ENCODE measurements at regions not wholly inside any gene's neighbourhood (a gene's known extent, or its start where the extent isn't known, plus 50 kb on each side); places are given as distances from the start of the nearest gene placed in this dataset.

DNA sequence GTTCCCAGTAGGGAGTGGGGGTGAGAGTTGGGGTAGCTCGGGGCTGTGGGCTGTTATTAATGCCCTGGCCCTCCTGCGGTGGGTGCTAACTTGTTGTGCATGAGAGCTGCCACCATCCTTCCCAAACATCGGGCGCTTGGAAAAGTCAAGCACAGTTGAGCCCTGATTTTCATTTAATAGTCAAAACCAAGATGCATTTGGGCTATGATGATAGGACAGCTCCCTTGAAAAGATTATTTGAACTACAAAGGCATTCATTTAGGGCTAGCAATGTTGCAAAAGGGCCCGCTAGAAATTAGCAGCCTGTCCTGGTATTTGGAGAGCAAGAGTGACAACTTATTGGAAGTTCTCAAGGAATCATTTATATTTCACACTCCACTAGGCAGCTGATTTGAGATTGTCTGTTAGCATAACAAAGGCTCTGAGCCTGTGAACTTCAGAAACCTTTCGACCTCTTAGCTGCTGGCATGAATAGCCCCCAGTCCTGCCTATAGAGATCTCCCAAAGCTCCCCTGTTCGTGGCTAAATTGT lies 128.2 kb upstream of the TMEM161B start:
- no peak for DNase-seq (ENCODE audit: low read depth in 2 of 2)

DNA sequence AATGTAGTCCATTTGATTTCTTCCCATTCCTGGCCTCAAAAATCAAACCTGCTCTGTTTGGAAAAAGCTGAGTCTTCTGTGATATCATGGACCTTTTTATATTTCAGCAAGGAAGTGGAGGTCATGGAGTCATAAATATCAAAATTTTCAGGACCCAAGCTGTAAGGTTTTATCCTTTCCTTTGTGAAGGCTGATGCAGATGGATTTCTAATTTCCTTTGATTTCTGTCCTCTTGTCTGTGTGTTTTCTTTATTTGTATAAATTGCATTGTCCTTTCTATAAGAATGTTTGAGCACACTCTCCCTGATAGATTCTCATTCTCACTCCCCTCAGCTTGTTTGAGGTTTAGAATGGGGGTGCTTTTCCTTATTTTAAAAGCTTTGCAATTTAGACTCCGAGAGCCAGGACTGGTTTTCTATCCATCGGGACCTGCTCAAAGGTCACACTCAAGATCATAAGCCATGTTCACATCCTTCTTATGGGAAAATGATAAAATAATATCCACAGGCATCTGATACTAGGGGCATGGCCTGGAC lies 127.4 kb upstream of the TMEM161B start:
- DNase-seq (ENCODE audit: low read depth in 2 of 2) = no peak

DNA sequence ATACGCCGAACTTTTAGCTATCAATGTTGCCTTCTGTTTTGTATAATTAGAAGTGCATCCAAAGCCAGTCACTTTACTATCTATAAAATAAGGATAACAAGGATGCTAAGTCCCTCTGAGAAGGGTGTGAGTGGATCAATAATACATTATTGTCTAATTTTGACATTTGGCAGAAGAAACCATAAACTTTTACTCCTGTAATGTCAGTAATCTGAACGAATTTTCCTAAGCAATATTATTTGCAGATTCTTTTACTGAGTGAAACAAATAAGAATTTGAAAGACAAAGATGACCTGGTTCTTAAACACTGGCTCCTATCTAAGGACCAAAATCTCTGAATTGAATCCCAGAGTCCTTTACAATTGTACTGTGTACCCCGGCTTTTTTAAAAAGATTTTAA lies 126.6 kb upstream of the TMEM161B start:
- no peak for DNase-seq (ENCODE audit: low read depth in 2 of 2)

DNA sequence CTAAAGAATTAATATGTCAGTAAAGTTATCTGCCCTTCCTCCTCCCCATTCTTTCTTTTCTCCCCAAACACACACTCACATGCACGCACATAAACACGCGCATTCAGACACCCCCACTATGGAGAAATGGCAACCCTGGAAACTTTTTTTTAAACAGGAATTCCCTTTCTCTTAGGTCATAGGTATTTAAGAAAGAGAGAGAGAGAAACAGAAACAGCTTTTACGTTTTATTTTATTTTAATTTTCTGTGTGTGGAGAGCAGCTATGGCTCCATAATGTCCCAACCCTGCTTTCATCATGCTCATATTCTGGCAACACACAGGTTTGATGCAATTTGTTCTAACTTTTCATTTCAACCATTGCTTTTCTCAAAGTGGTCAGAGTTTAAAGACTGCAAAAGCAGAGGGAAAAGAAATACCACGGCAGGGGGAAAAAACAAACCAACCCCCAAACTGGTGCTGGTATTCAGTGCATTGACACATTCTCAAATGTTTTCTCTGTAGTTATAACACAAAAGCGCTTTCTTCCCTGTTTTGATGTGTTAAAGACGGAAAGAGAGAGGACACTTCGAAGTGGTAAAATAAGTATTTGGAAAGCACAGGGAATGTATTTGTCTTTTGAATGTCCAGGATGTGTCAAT lies 126.0 kb upstream of the TMEM161B start:
- DNase-seq (ENCODE audit: low read depth in 2 of 2) = no peak

GRCh38 chr5:88393716-88394535 lies 125.3 kb upstream of the TMEM161B start:
- DNase-seq (ENCODE audit: low read depth in 2 of 2) = no peak

DNA sequence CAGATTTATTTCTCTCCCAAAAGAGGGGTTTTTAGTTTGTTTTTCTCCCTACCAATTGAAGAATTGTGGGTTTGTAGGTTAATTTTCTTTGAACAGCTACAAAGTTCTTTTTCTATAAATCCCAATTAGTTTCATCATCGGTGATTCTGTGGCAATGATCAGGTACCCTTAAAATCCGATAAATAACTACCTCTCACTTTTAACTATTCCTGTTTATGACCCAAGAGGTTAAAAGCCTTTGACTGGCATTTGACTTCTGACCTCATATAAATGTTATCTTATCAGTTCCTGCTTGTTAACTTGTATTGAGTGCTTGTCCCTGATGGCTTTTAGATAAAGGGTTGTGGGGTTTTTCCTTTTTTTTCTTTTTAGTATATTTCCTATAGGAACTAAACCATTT lies 124.4 kb upstream of the TMEM161B start:
- no peak for DNase-seq (ENCODE audit: low read depth in 2 of 2)

GRCh38 chr5:88391991-88392390 lies 123.3 kb upstream of the TMEM161B start:
- DNase-seq (ENCODE audit: low read depth in 2 of 2) = no peak

DNA sequence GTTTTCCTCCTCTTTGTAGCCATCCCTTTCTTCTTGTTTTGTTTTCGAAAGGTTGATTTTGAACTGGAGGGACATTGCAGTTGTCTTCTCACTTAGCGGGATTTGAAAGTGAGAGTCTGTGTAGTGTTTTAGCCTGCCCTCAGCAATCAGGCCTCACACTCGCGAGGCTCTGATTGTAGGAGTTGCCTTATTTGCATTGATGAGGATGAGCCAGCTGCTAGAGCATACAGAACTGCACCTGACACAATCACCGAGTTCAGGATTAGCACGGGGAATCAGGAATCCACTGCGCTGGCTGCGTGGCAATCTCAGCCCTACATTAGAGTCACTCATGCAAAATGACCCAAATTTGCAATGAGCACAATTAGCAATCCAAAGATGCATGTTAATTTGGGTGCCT lies 122.5 kb upstream of the TMEM161B start:
- DNase-seq (ENCODE audit: low read depth in 2 of 2) = no peak

GRCh38 chr5:88390481-88390880 lies 121.8 kb upstream of the TMEM161B start:
- no peak for DNase-seq (ENCODE audit: low read depth in 2 of 2)

- no peak for DNase-seq (ENCODE audit: low read depth in 2 of 2)
These were observed 121.4 kb upstream of the TMEM161B start for GRCh38 chr5:88390096-88390441.

- DNase-seq (ENCODE audit: low read depth in 2 of 2) = no peak
These were observed 120.9 kb upstream of the TMEM161B start for GRCh38 chr5:88389338-88390095.

- DNase-seq (ENCODE audit: low read depth in 2 of 2) = no peak
These were observed 120.1 kb upstream of the TMEM161B start for GRCh38 chr5:88388476-88389337.

- no peak for DNase-seq (ENCODE audit: low read depth in 2 of 2)
These were observed 116.2 kb upstream of the TMEM161B start for GRCh38 chr5:88384886-88385285.

DNA sequence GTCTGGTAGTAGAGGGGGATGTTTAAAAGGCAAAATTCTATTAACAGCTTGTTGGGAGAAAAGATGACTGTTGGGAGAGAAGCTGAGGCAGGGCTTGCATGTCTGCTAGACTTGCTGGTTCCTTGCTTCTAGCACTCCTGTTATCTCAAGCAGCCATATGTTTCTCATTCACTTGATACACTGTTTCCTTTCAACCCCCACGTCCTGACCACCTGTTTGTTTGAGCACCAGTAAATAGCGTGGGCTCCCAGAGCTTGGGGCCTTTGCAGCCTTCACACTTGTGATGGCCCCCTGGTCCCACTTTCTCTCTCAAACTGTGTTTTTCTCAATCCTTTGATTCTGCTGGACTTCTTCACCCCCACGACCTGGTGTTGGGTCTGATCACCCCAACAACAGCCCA lies 111.7 kb upstream of the TMEM161B start:
- no peak for DNase-seq (ENCODE audit: low read depth in 2 of 2)

DNA sequence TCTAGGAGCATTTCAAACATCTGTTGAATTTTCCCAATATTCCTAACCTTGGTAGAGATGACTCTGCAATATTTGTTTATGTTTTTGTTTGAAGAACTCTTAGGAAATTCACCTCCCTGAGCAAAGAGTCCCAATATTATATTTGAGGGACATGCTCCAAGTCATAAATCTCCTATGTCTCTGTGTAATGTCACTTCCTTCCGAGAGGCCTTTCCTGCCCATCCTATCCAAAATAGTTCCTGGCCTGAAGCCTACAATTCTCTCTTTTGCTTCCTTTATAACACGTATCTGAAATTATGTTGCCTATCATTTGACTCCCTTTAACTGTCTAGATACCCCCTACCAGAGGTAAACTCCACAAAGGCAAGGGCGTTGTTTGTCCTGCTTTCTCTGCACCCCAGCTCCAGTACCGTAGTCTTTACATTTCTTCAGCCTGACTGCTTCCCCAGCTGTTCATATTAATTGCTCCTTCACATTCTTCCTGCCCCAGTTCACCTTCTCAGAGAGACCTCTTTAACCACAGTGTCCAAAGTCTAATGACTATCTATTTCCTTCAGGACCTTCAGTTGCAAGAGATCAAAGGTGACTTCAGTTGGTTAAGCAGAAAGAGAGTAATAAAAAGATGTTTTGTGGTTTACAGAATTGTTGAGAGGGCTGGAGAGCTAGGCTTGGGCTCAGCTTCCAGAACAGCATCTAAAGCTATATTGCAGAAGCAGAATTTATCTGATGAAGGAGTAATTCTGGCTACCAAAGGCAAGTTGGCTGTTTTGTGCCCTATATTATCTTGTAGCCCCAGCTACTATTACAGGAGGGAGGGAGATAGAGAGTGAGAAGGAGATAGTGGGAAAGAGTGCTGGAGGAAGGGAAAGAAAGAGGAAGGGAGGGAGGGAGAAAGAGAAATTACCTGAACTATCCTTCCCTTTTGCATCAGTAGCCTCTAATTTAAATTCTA lies 109.3 kb upstream of the TMEM161B start:
- DNase-seq (ENCODE audit: low read depth in 2 of 2) = no peak

DNA sequence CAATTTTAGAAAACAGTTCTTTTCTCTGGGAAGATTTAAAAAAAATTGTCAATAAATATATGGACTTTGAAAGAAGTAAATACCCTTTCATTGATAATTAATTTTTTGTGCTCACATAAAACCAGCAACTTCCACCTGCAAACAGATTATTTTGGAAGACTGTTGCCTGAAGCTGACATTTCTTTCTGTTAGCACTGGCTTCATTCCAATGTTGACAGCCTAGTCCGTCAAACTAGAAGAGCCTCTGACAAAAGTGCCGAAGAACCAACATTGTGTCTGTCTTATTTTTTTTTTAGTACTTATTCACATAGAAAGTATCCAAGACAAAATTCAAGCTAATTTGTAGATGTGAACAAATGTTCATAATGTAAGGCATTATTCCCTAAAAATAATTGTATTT lies 108.6 kb upstream of the TMEM161B start:
- no peak for DNase-seq (ENCODE audit: low read depth in 2 of 2)

GRCh38 chr5:88376728-88377127 lies 108.1 kb upstream of the TMEM161B start:
- no peak for DNase-seq (ENCODE audit: low read depth in 2 of 2)

DNA sequence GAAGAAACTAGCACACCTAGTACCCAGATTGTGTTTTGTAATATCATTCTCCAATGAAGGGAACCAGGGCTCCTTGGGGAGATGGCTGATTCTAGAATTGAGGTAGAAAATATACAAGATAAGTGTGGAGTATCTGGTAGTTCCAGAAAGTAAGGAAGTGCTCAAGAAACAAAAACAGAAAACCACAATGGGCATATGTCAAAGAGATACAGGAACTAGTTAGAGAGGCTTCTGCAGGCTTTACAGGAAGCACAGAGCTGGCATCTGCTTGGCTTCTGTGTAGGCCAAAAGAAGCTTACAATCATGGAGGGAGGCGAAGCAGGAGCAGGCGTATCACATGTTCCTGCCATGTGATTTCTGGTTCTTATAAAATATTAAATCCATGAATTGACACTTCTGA lies 105.7 kb upstream of the TMEM161B start:
- DNase-seq (ENCODE audit: low read depth in 2 of 2) = no peak

- DNase-seq (ENCODE audit: low read depth in 2 of 2) = no peak
These were observed 102.2 kb upstream of the TMEM161B start for GRCh38 chr5:88370824-88371223.

DNA sequence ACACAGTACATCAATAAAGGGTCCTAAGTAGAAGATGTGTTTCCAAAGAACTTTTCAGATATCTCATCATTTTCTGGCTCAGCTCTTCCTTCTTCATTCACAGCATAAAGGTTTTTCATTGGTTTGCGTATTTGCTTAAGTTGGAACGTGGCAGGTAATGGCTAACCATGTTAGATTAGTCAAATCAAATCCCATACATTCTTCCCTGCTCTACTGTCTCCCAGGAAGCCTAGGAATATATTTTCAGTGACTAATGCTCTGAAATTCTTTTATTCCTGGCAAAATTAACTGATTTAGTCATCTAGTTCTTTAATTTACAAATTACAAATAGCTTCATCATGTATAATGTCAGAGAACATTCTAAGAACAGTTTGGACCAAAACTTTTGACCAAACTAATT lies 99.6 kb upstream of the TMEM161B start:
- DNase-seq (ENCODE audit: low read depth in 2 of 2) = no peak
